Testis (tissue), 2 donors: ENCODE measurements at regions not wholly inside any gene's neighbourhood (a gene's known extent, or its start where the extent isn't known, plus 50 kb on each side); places are given as distances from the start of the nearest gene placed in this dataset.

Experiments
- DNase-seq: peaks from one replicate; pipeline ENCODE4 v3.0.0-alpha.2; 2019
- H3K27ac ChIP-seq, 2 donors: fragments of 200-600 bp; sonication (generic); one replicate each; pipeline ENCODE4 v1.5.1; 2019
- H3K27me3 ChIP-seq: fragments of 200-600 bp; sonication (generic); one replicate; pipeline ENCODE4 v1.5.1; 2019
- H3K36me3 ChIP-seq: fragments of 200-600 bp; sonication (generic); one replicate; pipeline ENCODE4 v1.5.1; 2017; ENCODE audit warnings: low read depth; ENCODE audit errors: missing control alignments
- H3K4me1 ChIP-seq: fragments of 200-600 bp; sonication (generic); one replicate; pipeline ENCODE4 v1.5.1; 2019
- H3K4me3 ChIP-seq, 2 donors: fragments of 200-600 bp; sonication (generic); one replicate each; pipeline ENCODE4 v1.5.1; 2017 to 2019
- H3K9me3 ChIP-seq: fragments of 200-600 bp; sonication (generic); one replicate; pipeline ENCODE4 v1.5.1; 2017
- POLR2A ChIP-seq: fragments of 450-650 bp; IDR thresholded peaks from one replicate; pipeline ENCODE4 v1.6.1; 2017; ENCODE audit warnings: antibody characterized with exemption, mild to moderate bottlenecking, moderate library complexity
- WGBS, 2 donors: methylation state at CpG; one replicate each; pipeline ENCODE4 v1.1.5; 2018; 5-methylcytosine and 5-hydroxymethylcytosine counted together
- intact Hi-C: fragments of 100-400 bp; cut with DNase I; formaldehyde crosslinking; loops from one replicate; pipeline ENCODE4 v1.15.1; 2023; ENCODE audit warnings: low total_unique reads
- TF ChIP-seq, protein P1 (sequence below), 3 experiments: fragments of 450-650 bp in 2 of 3; fragments of 200-600 bp in 1 of 3; sonication (generic) in 1 of 3; IDR thresholded peaks; one replicate each; pipeline ENCODE4 v1.5.1; 2016 to 2019; ENCODE audit warnings: antibody characterized with exemption in 3 of 3, mild to moderate bottlenecking in 2 of 3, moderate library complexity in 1 of 3

GRCh38 chr13:97528518-97528917, 94.5 kb downstream of the RAP2A start:
- Histone ChIP-seq H3K4me1 (no peaks in the 10 kb centered on the region), H3K36me3 (no peaks in the 10 kb centered on the region), H3K27me3 (no peaks in the 10 kb centered on the region), H3K9me3 (no peaks in the 10 kb centered on the region), H3K4me3 (no peak overlapping the region), H3K27ac (no peak overlapping the region)
- intact Hi-C loops: no loop called here
- no peak for DNase-seq
- no peak for TF ChIP-seq POLR2A
- TF ChIP-seq, protein P1, sequence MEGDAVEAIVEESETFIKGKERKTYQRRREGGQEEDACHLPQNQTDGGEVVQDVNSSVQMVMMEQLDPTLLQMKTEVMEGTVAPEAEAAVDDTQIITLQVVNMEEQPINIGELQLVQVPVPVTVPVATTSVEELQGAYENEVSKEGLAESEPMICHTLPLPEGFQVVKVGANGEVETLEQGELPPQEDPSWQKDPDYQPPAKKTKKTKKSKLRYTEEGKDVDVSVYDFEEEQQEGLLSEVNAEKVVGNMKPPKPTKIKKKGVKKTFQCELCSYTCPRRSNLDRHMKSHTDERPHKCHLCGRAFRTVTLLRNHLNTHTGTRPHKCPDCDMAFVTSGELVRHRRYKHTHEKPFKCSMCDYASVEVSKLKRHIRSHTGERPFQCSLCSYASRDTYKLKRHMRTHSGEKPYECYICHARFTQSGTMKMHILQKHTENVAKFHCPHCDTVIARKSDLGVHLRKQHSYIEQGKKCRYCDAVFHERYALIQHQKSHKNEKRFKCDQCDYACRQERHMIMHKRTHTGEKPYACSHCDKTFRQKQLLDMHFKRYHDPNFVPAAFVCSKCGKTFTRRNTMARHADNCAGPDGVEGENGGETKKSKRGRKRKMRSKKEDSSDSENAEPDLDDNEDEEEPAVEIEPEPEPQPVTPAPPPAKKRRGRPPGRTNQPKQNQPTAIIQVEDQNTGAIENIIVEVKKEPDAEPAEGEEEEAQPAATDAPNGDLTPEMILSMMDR (IDR thresholded peaks at IDR 0.05): no peak
- WGBS, 2 donors: 90 to 98% methylated on average over 1 of the region's 1 CpG

GRCh38 chr13:97534540-97534939, 100.6 kb downstream of the RAP2A start:
- Histone ChIP-seq H3K27ac (no peak overlapping the region), H3K4me1 (no peaks in the 10 kb centered on the region), H3K4me3 (no peak overlapping the region), H3K27me3 (no peaks in the 10 kb centered on the region), H3K9me3 (no peaks in the 10 kb centered on the region), H3K36me3 (no peaks in the 10 kb centered on the region)
- no peak for DNase-seq
- intact Hi-C loops: no loop called here
- TF ChIP-seq POLR2A: no peak
- TF ChIP-seq, protein P1 (IDR thresholded peaks at IDR 0.05): no peak

GRCh38 chr13:97535614-97536013, 101.6 kb downstream of the RAP2A start:
- H3K27me3 ChIP-seq: no peaks in the 10 kb centered on the region
- no peak for DNase-seq
- no peak overlapping the region for H3K27ac ChIP-seq
- H3K9me3 ChIP-seq: no peaks in the 10 kb centered on the region
- intact Hi-C loops: no loop called here
- no peak overlapping the region for H3K4me3 ChIP-seq
- WGBS, 2 donors: 76 to 79% methylated on average over 1 of the region's 1 CpG
- H3K36me3 ChIP-seq: no peaks in the 10 kb centered on the region
- TF ChIP-seq POLR2A: no peak
- TF ChIP-seq, protein P1 (IDR thresholded peaks at IDR 0.05): no peak
- no peaks in the 10 kb centered on the region for H3K4me1 ChIP-seq

GRCh38 chr13:97537110-97537509, 103.1 kb downstream of the RAP2A start:
- DNase-seq: no peak
- 86 to 94% methylated on average over 1 of the region's 1 CpG for WGBS, 2 donors
- TF ChIP-seq POLR2A: no peak
- H3K27me3 ChIP-seq: no peaks in the 10 kb centered on the region
- intact Hi-C loops: no loop called here
- H3K36me3 ChIP-seq: no peaks in the 10 kb centered on the region
- H3K9me3 ChIP-seq: no peaks in the 10 kb centered on the region
- no peaks in the 10 kb centered on the region for H3K4me1 ChIP-seq
- no peak overlapping the region for H3K27ac ChIP-seq
- no peak overlapping the region for H3K4me3 ChIP-seq

DNA sequence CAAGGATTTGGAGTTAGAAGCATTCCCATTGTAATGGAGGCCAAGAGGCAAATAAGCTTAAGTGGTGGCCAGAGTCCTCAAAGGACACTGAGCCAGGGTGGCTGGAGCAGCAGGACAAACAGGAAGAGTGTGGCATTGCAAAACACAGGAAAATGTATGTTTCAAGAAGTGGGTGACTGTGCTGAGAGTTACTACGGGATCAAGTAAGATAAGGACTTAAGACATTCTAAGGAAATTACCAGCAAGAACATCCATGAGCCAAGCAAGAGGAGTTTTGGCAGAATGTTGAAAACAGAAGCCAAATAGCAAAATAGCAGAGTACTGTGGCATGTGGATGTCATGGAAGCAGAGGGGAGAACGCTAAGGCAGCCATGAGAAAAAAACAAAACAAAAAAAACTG, 104.2 kb downstream of the RAP2A start:
- DNase-seq: no peak
- H3K36me3 ChIP-seq: no peaks in the 10 kb centered on the region
- WGBS, 2 donors: 64 to 66% methylated on average over 2 of the region's 2 CpGs
- no peak overlapping the region for H3K27ac ChIP-seq
- TF ChIP-seq POLR2A: no peak
- TF ChIP-seq, protein P1 (IDR thresholded peaks at IDR 0.05): no peak
- no peaks in the 10 kb centered on the region for H3K4me1 ChIP-seq
- no peaks in the 10 kb centered on the region for H3K9me3 ChIP-seq
- H3K4me3 ChIP-seq: no peak overlapping the region
- intact Hi-C loops: no loop called here
- no peaks in the 10 kb centered on the region for H3K27me3 ChIP-seq
